MM.1S (cell line): ENCODE measurements at regions not wholly inside any gene's neighbourhood (a gene's known extent, or its start where the extent isn't known, plus 50 kb on each side); places are given as distances from the start of the nearest gene placed in this dataset.

ENCODE experiments used
- DNase-seq: peaks from one replicate; pipeline ENCODE4 v3.0.0-alpha.2; 2015
- H2AFZ ChIP-seq: fragments of 300-600 bp; sonication (generic); 2 replicates; pipeline ENCODE4 v1.6.0; 2016; ENCODE audit warnings: antibody characterized with exemption, low read length
- H3F3A ChIP-seq: fragments of 300-600 bp; sonication (generic); 2 replicates; pipeline ENCODE4 v1.6.1; 2016; ENCODE audit warnings: mild to moderate bottlenecking, antibody characterized with exemption, low read length, moderate library complexity, mixed read lengths; ENCODE audit not compliant: insufficient read depth
- H3K27ac ChIP-seq: fragments of 300-600 bp; sonication (generic); 2 replicates; pipeline ENCODE4 v1.5.1; 2016; ENCODE audit warnings: mild to moderate bottlenecking, low read length
- H3K27me3 ChIP-seq: fragments of 300-600 bp; sonication (generic); replicated peaks from 2 replicates; pipeline ENCODE4 v1.6.0; 2016; ENCODE audit warnings: low read length; ENCODE audit not compliant: insufficient read depth
- H3K36me3 ChIP-seq: fragments of 300-600 bp; sonication (generic); replicated peaks from 2 replicates; pipeline ENCODE4 v1.6.1; 2016; ENCODE audit warnings: mild to moderate bottlenecking, low read length, mixed read lengths; ENCODE audit not compliant: insufficient read depth
- H3K4me1 ChIP-seq: fragments of 300-600 bp; sonication (generic); 2 replicates; pipeline ENCODE4 v1.6.1; 2016; ENCODE audit warnings: low read length, mixed read lengths
- H3K4me2 ChIP-seq: fragments of 300-600 bp; sonication (generic); 2 replicates; pipeline ENCODE4 v1.6.0; 2016; ENCODE audit warnings: low read depth, low read length
- H3K4me3 ChIP-seq: fragments of 300-600 bp; sonication (generic); 2 replicates; pipeline ENCODE4 v1.5.1; 2016; ENCODE audit warnings: low read length, mixed read lengths
- H3K79me2 ChIP-seq: fragments of 300-600 bp; sonication (generic); 2 replicates; pipeline ENCODE4 v1.6.1; 2016; ENCODE audit warnings: mixed run types, low read length, mixed read lengths
- H3K9ac ChIP-seq: fragments of 300-600 bp; sonication (generic); 2 replicates; pipeline ENCODE4 v1.6.1; 2016; ENCODE audit warnings: low read length, mixed read lengths
- H3K9me2 ChIP-seq: fragments of 300-600 bp; sonication (generic); replicated peaks from 2 replicates; pipeline ENCODE4 v1.6.1; 2016; ENCODE audit warnings: mild to moderate bottlenecking, low read length, mixed read lengths; ENCODE audit not compliant: insufficient read depth
- H3K9me3 ChIP-seq: fragments of 300-600 bp; sonication (generic); replicated peaks from 2 replicates; pipeline ENCODE4 v1.6.1; 2016; ENCODE audit warnings: mild to moderate bottlenecking, low read length, mixed read lengths; ENCODE audit not compliant: insufficient read depth
- H4K20me1 ChIP-seq: fragments of 300-600 bp; sonication (generic); 2 replicates; pipeline ENCODE4 v1.6.1; 2016; ENCODE audit warnings: mild to moderate bottlenecking, low read length, moderate library complexity, mixed read lengths; ENCODE audit not compliant: insufficient read depth
- CTCF ChIP-seq: fragments of 300-600 bp; sonication (generic); IDR thresholded peaks from 2 replicates; pipeline ENCODE4 v1.5.1; 2016; ENCODE audit warnings: antibody characterized with exemption, low read length, mixed read lengths
- EZH2 ChIP-seq: fragments of 300-600 bp; sonication (generic); optimal IDR thresholded peaks from 2 replicates; pipeline ENCODE3; 2017; ENCODE audit warnings: low read depth, mild to moderate bottlenecking, antibody characterized with exemption, low read length, mixed read lengths
- EZH2phosphoT487 ChIP-seq: fragments of 300-600 bp; sonication (generic); IDR thresholded peaks from 2 replicates; pipeline ENCODE4 v1.6.1; 2018; ENCODE audit warnings: antibody characterized with exemption, low read length

- no peaks in the 10 kb centered on the region for H3K4me1 ChIP-seq
- no peak overlapping the region for H3K9ac ChIP-seq
- H3K9me2 ChIP-seq = no peaks in the 10 kb centered on the region
- no peaks in the 10 kb centered on the region for H3F3A ChIP-seq
- no peaks in the 10 kb centered on the region for H3K79me2 ChIP-seq
- H3K4me3 ChIP-seq = no peak overlapping the region
- no peak overlapping the region for H3K4me2 ChIP-seq
- no peaks in the 10 kb centered on the region for H3K27me3 ChIP-seq
- no peak overlapping the region for H2AFZ ChIP-seq
- no peaks in the 10 kb centered on the region for H3K9me3 ChIP-seq
- no peak for DNase-seq
- TF ChIP-seq EZH2 (no peak), EZH2phosphoT487 (no peak), CTCF (no peak)
- no peak overlapping the region for H3K27ac ChIP-seq
- no peaks in the 10 kb centered on the region for H4K20me1 ChIP-seq
- no peaks in the 10 kb centered on the region for H3K36me3 ChIP-seq
Observed at GRCh38 chr12:126487431-126487980, 1422.3 kb downstream of the AACS start.

GRCh38 chr12:126488806-126489205, 1423.6 kb downstream of the AACS start:
- no peaks in the 10 kb centered on the region for H3K4me1 ChIP-seq
- TF ChIP-seq EZH2 (no peak), EZH2phosphoT487 (no peak), CTCF (no peak)

DNA sequence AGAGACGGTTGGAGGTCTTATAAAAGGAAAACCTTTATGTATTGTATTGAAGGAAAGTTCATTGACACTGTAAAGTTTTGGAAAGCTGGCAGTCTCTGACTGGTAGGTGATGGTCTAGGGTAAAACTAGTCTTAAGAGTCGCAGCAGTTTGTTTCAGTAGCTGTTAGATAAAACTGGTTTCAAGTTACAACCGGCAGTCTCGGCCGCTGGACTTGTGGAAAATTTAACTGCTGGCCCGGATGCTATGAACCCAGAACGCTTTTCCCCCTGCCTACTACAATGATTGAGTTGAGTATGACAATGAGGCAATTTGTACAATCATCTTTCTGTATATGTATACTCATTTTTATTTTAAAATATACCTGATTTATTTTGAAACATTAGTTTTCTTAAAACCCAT, 1426.9 kb downstream of the AACS start:
- H3K4me3 ChIP-seq = no peak overlapping the region
- no peak overlapping the region for H2AFZ ChIP-seq
- H4K20me1 ChIP-seq = no peaks in the 10 kb centered on the region
- no peaks in the 10 kb centered on the region for H3K9me2 ChIP-seq
- no peak overlapping the region for H3K9ac ChIP-seq
- H3K4me2 ChIP-seq = no peak overlapping the region
- TF ChIP-seq CTCF = no peak
- no peak for TF ChIP-seq EZH2
- TF ChIP-seq EZH2phosphoT487 = no peak
- H3K27me3 ChIP-seq = no peaks in the 10 kb centered on the region
- H3K79me2 ChIP-seq = no peaks in the 10 kb centered on the region
- no peak overlapping the region for H3K27ac ChIP-seq
- H3K4me1 ChIP-seq = no peaks in the 10 kb centered on the region
- no peak for DNase-seq
- no peaks in the 10 kb centered on the region for H3K9me3 ChIP-seq
- no peaks in the 10 kb centered on the region for H3F3A ChIP-seq
- no peaks in the 10 kb centered on the region for H3K36me3 ChIP-seq

More at GRCh38 chr12:126488806-126489205, 1423.6 kb downstream of the AACS start:
- no peaks in the 10 kb centered on the region for H3K36me3 ChIP-seq
- no peaks in the 10 kb centered on the region for H3K9me2 ChIP-seq
- H3K4me2 ChIP-seq = no peak overlapping the region
- no peak overlapping the region for H2AFZ ChIP-seq
- no peaks in the 10 kb centered on the region for H4K20me1 ChIP-seq
- no peaks in the 10 kb centered on the region for H3K9me3 ChIP-seq
- DNase-seq = no peak
- no peaks in the 10 kb centered on the region for H3F3A ChIP-seq
- H3K9ac ChIP-seq = no peak overlapping the region
- no peaks in the 10 kb centered on the region for H3K27me3 ChIP-seq
- no peak overlapping the region for H3K4me3 ChIP-seq
- no peak overlapping the region for H3K27ac ChIP-seq
- no peaks in the 10 kb centered on the region for H3K79me2 ChIP-seq
